Keratinocyte (primary cell): ENCODE measurements at regions not wholly inside any gene's neighbourhood (a gene's known extent, or its start where the extent isn't known, plus 50 kb on each side); places are given as distances from the start of the nearest gene placed in this dataset.

Experiments
- CTCF ChIP-seq, 3 experiments: IDR thresholded peaks in 1 of 3; conservative IDR thresholded peaks in 1 of 3; optimal IDR thresholded peaks in 1 of 3; 2 replicates in 2 of 3; 3 replicates in 1 of 3; pipeline versions ENCODE3 to v1.5.1; 2011; ENCODE audit warnings: low read length in 3 of 3, mild to moderate bottlenecking in 3 of 3, moderate library complexity in 2 of 3, control low read depth in 1 of 3, inconsistent platforms in 1 of 3; ENCODE audit not compliant: insufficient read depth in 2 of 3; ENCODE audit errors: extremely low read depth in 1 of 3
- EZH2 ChIP-seq: IDR thresholded peaks from one replicate; pipeline ENCODE4 v1.6.1; 2012; ENCODE audit warnings: inconsistent platforms, mild to moderate bottlenecking, low read length, moderate library complexity

GRCh38 chr11:69992026-69992425, 86.1 kb upstream of the ANO1 start:
- TF ChIP-seq CTCF (optimal IDR thresholded peaks at IDR 0.05 in 1 of 3, IDR thresholded peaks at IDR 0.05 in 1 of 3, conservative IDR thresholded peaks at IDR 0.05 in 1 of 3; ENCODE audit: extremely low read depth in 1 of 3, insufficient read depth in 2 of 3, low read length in 3 of 3) = no peak
- TF ChIP-seq EZH2 = no peak
